ENCODE measurements at regions not wholly inside any gene's neighbourhood (a gene's known extent, or its start where the extent isn't known, plus 50 kb on each side); places are given as distances from the start of the nearest gene placed in this dataset.

- DNase-seq (ENCODE audit: low read depth): no peak
Observed at GRCh38 chr6:163774485-163774884, 360.0 kb downstream of the QKI start.

DNA sequence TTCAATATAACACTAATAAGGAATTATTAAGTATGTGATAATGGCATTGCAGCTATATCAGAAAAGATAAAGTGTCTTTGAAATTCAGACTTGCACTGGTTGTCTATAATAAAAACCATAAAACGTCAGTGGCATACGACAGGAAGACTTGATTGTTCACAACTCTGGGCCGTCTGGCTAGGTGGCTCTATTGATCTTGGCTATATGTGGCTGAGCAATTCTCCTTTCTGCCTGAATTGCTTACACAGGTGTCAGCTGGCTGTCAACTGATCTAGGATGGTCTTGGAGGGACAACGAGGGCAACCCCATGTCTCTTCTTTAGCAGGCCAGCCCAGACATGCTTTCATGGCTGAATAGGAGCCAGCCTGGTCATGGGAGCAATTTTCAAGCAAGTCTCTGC is 359.1 kb downstream of the QKI start:
- DNase-seq (ENCODE audit: low read depth): no peak

GRCh38 chr6:163772701-163773100 is 358.2 kb downstream of the QKI start:
- no peak for DNase-seq (ENCODE audit: low read depth)

DNA sequence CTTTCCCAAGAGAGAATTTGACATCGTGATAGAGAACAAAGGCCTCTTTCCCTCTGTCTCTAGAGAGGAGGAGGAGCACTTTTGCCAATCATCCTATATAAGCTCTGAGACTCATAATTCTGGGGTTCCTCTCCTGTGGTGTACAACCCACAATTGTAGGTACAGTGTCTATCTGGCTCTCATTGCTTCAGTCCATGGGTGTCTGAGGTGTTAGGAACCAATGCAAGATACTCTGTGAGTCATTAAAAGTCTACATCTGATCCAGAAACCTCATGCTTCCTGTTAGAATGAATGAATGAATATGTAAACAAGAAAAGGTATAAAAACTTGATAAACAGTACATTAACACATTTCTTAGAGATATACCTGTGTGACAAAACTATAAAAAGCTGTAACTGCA is 356.7 kb downstream of the QKI start:
- DNase-seq (ENCODE audit: low read depth): no peak

- no peak for DNase-seq (ENCODE audit: low read depth)
Observed at GRCh38 chr6:163768905-163769304, 354.4 kb downstream of the QKI start.

DNA sequence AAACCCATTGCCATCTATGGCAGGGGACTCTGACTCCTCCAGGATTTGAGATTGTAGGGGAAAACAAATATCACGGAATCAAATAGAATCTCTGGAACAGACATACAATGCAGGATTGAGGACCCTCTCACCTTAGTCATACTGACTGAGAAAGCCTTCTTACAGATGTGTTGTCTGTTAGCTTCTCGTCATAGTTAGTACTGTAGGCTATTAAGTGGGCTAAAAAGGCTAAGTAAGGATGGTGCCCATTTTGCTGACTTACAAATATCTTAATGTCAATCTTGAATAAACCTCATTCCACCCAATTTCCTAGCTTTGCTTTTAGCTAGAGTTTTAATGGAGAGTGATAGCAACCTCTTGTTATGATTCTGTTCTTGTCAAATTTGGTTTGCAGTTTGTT is 352.4 kb downstream of the QKI start:
- no peak for DNase-seq (ENCODE audit: low read depth)

- no peak for DNase-seq (ENCODE audit: low read depth)
Observed at GRCh38 chr6:163765335-163765734, 350.8 kb downstream of the QKI start.

- no peak for DNase-seq (ENCODE audit: low read depth)
Observed at GRCh38 chr6:163764565-163764964, 350.0 kb downstream of the QKI start.

GRCh38 chr6:163761481-163761880 is 347.0 kb downstream of the QKI start:
- no peak for DNase-seq (ENCODE audit: low read depth)

DNA sequence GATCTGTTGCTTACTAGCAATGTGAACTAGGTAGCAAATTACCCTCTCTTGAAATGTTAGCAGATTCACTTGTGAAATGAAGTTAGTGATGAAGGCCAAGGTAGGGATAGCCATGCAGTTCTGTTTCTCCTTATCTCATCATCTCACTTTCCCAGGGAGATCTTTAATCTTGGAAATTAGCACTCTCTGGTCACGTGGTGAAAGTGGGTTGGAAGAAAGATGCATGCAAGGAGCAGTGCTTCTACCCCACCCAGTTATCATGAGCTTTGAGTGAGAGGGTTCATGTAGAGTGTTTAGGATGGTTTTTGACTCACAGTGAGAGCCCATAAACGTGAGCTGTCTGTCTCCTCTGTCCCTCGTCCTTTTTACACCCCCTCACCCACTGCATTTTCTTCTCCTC is 346.3 kb downstream of the QKI start:
- DNase-seq (ENCODE audit: low read depth): no peak

DNA sequence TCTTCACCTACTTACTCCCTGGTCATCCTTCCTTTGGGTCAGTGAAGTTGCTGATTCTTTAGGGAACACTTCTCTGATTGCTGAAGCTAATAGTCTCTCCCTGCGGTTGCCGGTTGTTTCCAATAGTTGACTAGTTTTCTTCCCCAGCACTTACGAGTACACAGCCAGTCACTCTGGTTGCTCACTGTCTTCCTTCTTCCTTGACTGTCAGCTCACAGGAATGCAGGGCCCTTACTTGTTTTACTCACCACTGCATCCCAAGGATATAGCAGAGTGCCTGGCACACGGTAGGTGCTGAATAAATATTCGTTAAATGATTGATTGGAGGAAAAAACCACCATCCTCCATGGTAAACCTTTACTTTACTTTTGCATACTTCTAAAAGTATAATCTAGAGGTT is 345.0 kb downstream of the QKI start:
- DNase-seq (ENCODE audit: low read depth): peak; percentile 42

GRCh38 chr6:163757520-163757919 is 343.0 kb downstream of the QKI start:
- no peak for DNase-seq (ENCODE audit: low read depth)

DNA sequence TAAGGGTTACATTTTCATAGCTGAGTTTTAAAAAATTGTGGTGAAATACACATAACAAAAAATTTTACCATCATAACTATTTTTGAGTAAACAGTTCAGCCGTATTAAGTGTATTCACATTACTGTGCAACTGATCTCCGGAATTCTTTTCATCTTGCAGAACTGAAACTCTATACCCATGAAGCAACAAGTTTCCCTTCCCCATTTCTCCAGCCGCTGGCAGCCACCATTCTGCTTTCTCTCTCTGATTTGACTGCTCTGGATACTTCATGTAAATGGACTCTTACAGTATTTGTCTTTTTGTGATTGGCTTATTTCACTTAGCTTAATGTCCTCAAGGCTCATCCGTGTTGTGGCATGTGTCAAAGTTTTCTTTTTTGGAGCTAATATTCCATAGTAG is 341.6 kb downstream of the QKI start:
- no peak for DNase-seq (ENCODE audit: low read depth)

DNA sequence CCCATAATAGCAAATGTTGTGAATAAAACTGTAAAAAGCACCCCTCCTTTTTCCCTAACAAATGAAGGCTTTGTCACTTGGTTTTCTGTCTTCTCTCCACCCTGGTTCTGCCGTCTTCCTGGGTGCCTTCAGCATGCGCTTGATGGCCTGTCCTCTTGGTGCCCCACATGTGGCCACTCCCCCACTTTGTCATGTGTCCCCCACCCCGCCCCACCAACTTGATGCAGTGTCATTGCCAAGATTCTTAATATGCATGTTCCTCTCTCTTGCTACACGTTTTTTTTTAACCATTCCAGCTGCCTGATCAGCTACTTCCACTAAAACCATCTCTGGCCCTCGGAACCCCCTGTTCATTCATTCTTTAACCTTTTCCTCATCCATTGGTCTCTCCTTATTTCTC is 340.3 kb downstream of the QKI start:
- no peak for DNase-seq (ENCODE audit: low read depth)

DNA sequence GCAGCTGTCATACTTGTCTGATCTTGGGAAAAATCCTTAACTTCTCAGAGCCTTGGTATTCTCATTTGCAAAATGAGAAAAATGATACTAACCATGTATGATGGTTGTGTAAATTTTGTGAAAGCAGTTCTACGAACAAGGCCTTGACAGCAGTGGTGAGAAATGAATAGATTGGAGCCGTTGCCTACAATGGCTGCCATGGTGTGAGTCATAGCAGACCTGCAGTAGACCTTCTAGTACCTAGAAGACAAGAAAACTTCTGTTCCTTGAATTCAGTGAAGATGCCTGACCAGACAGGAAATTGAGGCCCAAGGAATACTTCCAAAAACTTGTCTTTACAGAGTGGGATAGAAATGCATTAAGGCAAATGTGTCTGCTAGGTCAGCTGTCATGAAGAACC is 338.9 kb downstream of the QKI start:
- DNase-seq (ENCODE audit: low read depth): no peak

DNA sequence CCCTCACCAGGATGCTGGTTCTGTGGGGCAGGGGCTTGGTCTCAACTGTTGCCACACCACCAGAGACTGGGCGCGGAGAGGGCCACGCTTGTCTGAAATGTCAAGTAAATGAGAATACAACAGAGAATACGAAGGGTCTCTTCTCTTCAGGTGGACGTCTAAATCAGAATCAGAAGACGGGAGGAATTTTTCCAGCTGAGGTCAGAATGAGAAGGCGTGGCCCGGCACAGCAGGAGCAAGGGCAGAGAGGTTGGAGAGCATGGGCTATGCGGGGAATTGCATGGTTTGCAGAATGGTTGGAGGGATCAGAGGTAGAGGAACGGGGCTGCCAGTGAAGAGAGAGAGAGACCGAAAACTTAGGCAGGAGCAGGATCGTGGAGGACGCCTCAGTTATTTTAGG is 337.9 kb downstream of the QKI start:
- DNase-seq (ENCODE audit: low read depth): no peak

- no peak for DNase-seq (ENCODE audit: low read depth)
Observed at GRCh38 chr6:163751032-163751525, 336.6 kb downstream of the QKI start.

DNA sequence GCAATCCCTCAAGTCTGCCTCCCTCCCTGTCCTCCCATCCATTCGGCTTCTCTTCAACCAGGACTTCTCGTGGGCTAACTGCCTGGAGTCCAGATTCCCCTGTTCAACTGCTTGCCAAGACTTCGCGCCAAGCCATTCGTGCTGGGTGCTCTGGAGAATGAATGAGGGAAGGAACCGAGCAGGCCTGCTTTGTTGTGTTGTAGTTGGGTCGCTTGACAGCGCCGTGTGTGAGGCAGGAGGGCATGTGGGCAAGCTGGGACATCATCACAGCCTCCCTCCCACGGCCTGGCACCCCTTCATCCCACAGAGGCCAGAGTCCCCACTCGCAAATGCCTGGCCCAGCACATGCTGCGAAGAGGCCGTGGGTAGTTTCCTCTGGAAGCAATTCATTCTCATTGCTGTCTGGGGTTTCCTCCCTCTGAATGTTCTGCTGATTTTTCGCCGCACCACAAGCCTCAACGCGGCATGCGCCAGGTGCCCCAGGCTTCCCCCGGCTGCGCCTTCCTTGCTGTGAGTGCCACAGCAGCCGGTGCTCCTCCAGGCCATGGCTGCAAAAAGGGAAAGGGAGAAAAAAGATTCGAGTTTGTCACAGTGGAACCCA is 336.0 kb downstream of the QKI start:
- DNase-seq (ENCODE audit: low read depth): no peak

GRCh38 chr6:163748886-163749285 is 334.4 kb downstream of the QKI start:
- DNase-seq (ENCODE audit: low read depth): no peak

- no peak for DNase-seq (ENCODE audit: low read depth)
Observed at GRCh38 chr6:163748036-163748435, 333.5 kb downstream of the QKI start.

DNA sequence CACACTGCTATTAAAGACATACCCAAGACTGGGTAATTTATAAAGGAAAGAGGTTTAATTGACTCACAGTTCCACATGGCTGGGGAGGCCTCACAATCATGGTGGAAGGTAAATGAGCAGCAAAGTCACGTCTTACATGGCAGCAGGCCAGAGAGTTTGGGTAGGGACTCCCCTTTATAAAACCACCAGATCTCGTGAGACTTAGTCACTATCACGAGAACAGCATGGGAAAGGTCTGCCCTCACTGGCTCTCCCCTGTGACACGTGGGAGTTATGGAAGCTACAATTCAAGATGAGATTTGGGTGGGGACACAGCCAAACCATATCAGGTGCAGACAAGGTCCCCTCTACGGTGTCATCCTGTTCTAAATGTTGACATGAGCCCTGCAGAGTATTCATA is 332.5 kb downstream of the QKI start:
- peak; percentile 7 for DNase-seq (ENCODE audit: low read depth)

DNA sequence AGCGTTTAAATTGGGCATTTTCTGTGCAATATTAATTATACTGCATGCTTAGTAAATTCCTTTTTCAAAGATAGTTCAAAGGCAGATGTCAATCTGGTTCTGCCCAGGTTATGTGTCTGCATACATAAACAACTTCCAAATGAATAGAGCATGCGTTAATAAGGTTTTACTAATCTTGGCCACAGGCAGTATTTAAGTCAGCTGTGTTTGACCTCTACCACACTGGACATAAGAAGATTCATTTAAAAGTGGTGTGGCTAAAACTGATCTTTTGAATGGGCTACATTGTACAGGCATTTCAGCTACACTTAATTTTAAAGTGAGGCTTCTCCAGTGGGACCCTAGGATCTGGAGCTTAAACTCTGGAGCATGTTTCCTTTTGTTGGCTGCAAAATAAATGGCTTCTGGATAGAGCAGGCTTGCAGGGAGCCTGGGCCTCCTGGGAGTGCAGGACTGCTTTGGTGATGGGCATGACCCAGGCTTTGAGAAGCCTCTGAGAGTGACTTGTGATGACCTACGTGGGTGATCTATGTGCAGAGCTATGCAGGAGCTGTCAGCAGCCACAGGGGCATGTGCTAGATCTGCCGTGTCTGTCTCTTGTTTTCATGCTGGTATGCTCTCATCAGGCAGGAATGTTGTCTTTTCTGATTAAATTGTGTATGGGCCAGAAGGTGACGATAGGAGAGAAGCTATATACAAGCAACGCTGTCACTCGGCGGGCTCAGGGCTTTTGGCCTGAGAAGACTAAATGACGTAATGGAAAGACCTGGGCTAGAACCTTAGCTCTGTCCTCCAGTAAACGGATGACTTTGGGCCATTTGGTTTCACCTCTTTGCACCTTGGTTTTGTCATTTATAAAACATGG is 331.2 kb downstream of the QKI start:
- peak; percentile 78 for DNase-seq (ENCODE audit: low read depth)

DNA sequence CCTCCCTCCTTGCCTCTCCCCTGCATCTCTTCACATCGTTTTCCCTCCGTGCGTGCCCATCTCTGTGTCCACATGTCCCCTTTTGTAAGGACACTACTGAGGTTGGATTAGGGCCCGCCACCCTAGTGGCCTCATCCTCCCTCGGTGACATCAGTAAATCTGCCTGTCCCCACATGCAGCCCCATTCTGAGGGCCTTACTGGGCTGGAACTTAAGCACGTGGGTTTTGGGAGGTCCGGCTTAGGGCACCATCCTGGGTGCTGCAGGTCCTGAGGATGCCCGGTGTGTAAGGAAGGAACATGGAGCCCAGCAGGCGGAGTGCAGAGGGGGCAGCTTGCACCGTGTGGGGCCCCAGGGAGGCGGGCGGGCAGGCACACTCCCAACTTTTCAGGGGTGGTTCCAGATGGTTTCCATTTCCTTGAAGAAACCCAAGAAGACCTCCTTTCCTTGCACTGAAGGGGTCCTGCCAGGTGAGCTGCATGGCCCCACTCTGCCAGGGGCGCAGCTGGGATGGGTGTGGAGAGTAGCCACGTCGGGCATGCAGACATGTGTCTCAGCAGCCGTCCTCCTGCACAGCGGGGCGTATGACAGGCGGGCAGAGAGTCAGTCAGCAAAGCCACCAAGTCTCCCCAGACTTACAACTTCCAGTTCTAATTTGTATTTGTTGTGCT is 329.9 kb downstream of the QKI start:
- DNase-seq (ENCODE audit: low read depth): no peak

All from renal cortical epithelial cell (primary cell).